Upper lobe of right lung (tissue), 1 donor: ENCODE measurements at regions not wholly inside any gene's neighbourhood (a gene's known extent, or its start where the extent isn't known, plus 50 kb on each side); places are given as distances from the start of the nearest gene placed in this dataset.

Experiments used
- ATAC-seq: fragments of 200-7000 bp; cut with Tn5 transposase; one replicate; pipeline ENCODE4 v1.9.1; 2020; ENCODE audit warnings: mild to moderate bottlenecking, moderate library complexity
- DNase-seq: peaks from one replicate; pipeline ENCODE4 v3.0.0-alpha.2; 2020
- H3K27ac ChIP-seq: fragments of 200-600 bp; one replicate; pipeline ENCODE4 v1.8.0; 2022
- H3K27me3 ChIP-seq: fragments of 200-600 bp; one replicate; pipeline ENCODE4 v1.8.0; 2022; ENCODE audit warnings: mild to moderate bottlenecking
- H3K36me3 ChIP-seq: fragments of 200-600 bp; one replicate; pipeline ENCODE4 v1.8.0; 2022
- H3K4me1 ChIP-seq: fragments of 200-600 bp; one replicate; pipeline ENCODE4 v1.8.0; 2022
- H3K4me3 ChIP-seq: fragments of 200-600 bp; one replicate; pipeline ENCODE4 v1.8.0; 2022; ENCODE audit warnings: mild to moderate bottlenecking
- H3K9me3 ChIP-seq: fragments of 200-600 bp; one replicate; pipeline ENCODE4 v1.8.0; 2022
- intact Hi-C: fragments of 100-400 bp; cut with DNase I; formaldehyde crosslinking; loops from one replicate; pipeline ENCODE4 v1.11.0; 2022
- TF ChIP-seq, protein P1 (sequence below): fragments of 200-600 bp; IDR thresholded peaks from one replicate; pipeline ENCODE4 v1.8.0; 2022; ENCODE audit warnings: antibody characterized with exemption
- donor health status: DM: no; HTN: yes; CAD: no; lungs with severe emphysema.

GRCh38 chr18:1573732-1574131 lies 669.1 kb downstream of the ADCYAP1 start:
- DNase-seq (no peak), ATAC-seq (no peak)
- Histone ChIP-seq H3K9me3 (no peaks in the 10 kb centered on the region), H3K4me3 (no peak overlapping the region), H3K27ac (no peak overlapping the region), H3K4me1 (no peaks in the 10 kb centered on the region), H3K27me3 (no peaks in the 10 kb centered on the region), H3K36me3 (no peaks in the 10 kb centered on the region)
- intact Hi-C loops: no loop called here
- TF ChIP-seq, protein P1, sequence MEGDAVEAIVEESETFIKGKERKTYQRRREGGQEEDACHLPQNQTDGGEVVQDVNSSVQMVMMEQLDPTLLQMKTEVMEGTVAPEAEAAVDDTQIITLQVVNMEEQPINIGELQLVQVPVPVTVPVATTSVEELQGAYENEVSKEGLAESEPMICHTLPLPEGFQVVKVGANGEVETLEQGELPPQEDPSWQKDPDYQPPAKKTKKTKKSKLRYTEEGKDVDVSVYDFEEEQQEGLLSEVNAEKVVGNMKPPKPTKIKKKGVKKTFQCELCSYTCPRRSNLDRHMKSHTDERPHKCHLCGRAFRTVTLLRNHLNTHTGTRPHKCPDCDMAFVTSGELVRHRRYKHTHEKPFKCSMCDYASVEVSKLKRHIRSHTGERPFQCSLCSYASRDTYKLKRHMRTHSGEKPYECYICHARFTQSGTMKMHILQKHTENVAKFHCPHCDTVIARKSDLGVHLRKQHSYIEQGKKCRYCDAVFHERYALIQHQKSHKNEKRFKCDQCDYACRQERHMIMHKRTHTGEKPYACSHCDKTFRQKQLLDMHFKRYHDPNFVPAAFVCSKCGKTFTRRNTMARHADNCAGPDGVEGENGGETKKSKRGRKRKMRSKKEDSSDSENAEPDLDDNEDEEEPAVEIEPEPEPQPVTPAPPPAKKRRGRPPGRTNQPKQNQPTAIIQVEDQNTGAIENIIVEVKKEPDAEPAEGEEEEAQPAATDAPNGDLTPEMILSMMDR: no peak

GRCh38 chr18:1575084-1575483 lies 670.4 kb downstream of the ADCYAP1 start:
- intact Hi-C loops: no loop called here
- ATAC-seq: no peak
- H3K9me3 ChIP-seq: no peaks in the 10 kb centered on the region
- H3K4me1 ChIP-seq: no peaks in the 10 kb centered on the region
- H3K27me3 ChIP-seq: no peaks in the 10 kb centered on the region
- no peak overlapping the region for H3K27ac ChIP-seq
- no peak overlapping the region for H3K4me3 ChIP-seq
- H3K36me3 ChIP-seq: no peaks in the 10 kb centered on the region
- no peak for DNase-seq
- TF ChIP-seq, protein P1: no peak

- ATAC-seq (no peak), DNase-seq (no peak)
- Histone ChIP-seq H3K27me3 (no peaks in the 10 kb centered on the region), H3K9me3 (no peaks in the 10 kb centered on the region), H3K4me3 (no peak overlapping the region), H3K27ac (no peak overlapping the region), H3K36me3 (no peaks in the 10 kb centered on the region), H3K4me1 (no peaks in the 10 kb centered on the region)
- intact Hi-C loops: no loop called here
- TF ChIP-seq, protein P1: no peak
Observed at GRCh38 chr18:1578505-1578904, 673.8 kb downstream of the ADCYAP1 start.

DNA sequence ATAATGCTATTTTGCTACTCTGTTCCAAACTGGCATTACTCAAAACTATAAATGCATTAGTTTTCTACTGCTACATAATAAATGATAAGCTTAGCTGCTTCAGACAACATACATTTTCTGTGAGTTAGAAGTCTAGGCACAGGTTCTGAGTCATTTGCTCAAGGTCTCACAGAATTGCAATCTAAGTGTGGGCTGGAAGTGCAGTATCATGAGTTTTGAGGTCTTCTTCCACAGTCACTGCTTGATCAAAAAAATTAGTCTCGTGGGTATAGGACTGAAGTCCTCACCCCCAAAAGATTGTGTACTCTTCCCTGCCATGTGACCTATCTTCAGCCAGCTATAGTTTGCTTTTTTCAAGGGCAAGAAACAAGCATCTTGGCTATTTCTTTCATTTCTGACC lies 676.9 kb downstream of the ADCYAP1 start:
- Histone ChIP-seq H3K9me3 (no peaks in the 10 kb centered on the region), H3K27me3 (no peaks in the 10 kb centered on the region), H3K36me3 (no peaks in the 10 kb centered on the region), H3K27ac (no peak overlapping the region), H3K4me1 (no peaks in the 10 kb centered on the region), H3K4me3 (no peak overlapping the region)
- intact Hi-C loops: no loop called here
- TF ChIP-seq, protein P1: no peak
- ATAC-seq: no peak
- DNase-seq: no peak

GRCh38 chr18:1585881-1586488 lies 681.3 kb downstream of the ADCYAP1 start:
- Histone ChIP-seq H3K4me3 (no peak overlapping the region), H3K9me3 (no peaks in the 10 kb centered on the region), H3K27ac (no peak overlapping the region), H3K36me3 (no peaks in the 10 kb centered on the region), H3K27me3 (no peaks in the 10 kb centered on the region), H3K4me1 (no peaks in the 10 kb centered on the region)
- DNase-seq (no peak), ATAC-seq (peak; percentile 82)
- TF ChIP-seq, protein P1: peak; percentile 51
- intact Hi-C loops: no loop called here

DNA sequence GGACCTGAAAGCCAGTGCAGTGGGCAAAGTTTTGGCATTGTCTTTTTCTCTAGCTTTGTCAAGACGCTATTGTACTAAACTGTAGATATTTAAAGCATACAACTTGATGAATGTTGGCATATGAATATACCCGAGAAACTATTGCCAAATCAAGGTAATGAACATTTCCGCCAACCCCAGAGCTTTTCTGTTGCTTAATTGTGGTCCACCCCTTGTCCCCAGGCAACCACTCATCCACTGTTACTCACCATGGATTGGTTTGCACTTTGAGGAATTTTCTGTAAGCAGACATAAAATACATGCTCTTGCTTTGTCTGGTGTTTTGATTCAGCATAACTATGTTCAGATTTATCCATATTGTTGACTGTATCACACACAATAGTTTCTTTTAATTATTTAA lies 688.4 kb downstream of the ADCYAP1 start:
- no peaks in the 10 kb centered on the region for H3K27me3 ChIP-seq
- no peak overlapping the region for H3K4me3 ChIP-seq
- no peak overlapping the region for H3K27ac ChIP-seq
- TF ChIP-seq, protein P1: no peak
- H3K36me3 ChIP-seq: no peaks in the 10 kb centered on the region
- DNase-seq (no peak), ATAC-seq (no peak)
- intact Hi-C loops: no loop called here
- no peaks in the 10 kb centered on the region for H3K4me1 ChIP-seq
- H3K9me3 ChIP-seq: no peaks in the 10 kb centered on the region
